GM19397 (cell line): ENCODE measurements at regions not wholly inside any gene's neighbourhood (a gene's known extent, or its start where the extent isn't known, plus 50 kb on each side); places are given as distances from the start of the nearest gene placed in this dataset.

Experiments used
- ATAC-seq: cut with Tn5 transposase; IDR thresholded peaks from one replicate; pipeline ENCODE4 v1.9.1; 2021; ENCODE audit warnings: mild to moderate bottlenecking, moderate library complexity; ENCODE audit not compliant: unreplicated experiment

GRCh38 chr12:78403681-78404080 lies 460.9 kb upstream of the SYT1 start:
- no peak for ATAC-seq

- ATAC-seq: no peak
These were observed 458.4 kb upstream of the SYT1 start for GRCh38 chr12:78406213-78406612.

GRCh38 chr12:78406828-78407227 lies 457.7 kb upstream of the SYT1 start:
- peak; percentile 81 for ATAC-seq

- ATAC-seq: no peak
These were observed 456.9 kb upstream of the SYT1 start for GRCh38 chr12:78407722-78408121.

- ATAC-seq: no peak
These were observed 450.5 kb upstream of the SYT1 start for GRCh38 chr12:78414071-78414470.

GRCh38 chr12:78418919-78419318 lies 445.7 kb upstream of the SYT1 start:
- ATAC-seq: no peak

GRCh38 chr12:78419513-78419912 lies 445.1 kb upstream of the SYT1 start:
- ATAC-seq: no peak

- no peak for ATAC-seq
These were observed 443.6 kb upstream of the SYT1 start for GRCh38 chr12:78420991-78421390.

- no peak for ATAC-seq
These were observed 434.0 kb upstream of the SYT1 start for GRCh38 chr12:78430551-78430950.

GRCh38 chr12:78431931-78432330 lies 432.6 kb upstream of the SYT1 start:
- ATAC-seq: no peak

GRCh38 chr12:78439666-78440065 lies 424.9 kb upstream of the SYT1 start:
- ATAC-seq: no peak

- no peak for ATAC-seq
These were observed 422.7 kb upstream of the SYT1 start for GRCh38 chr12:78441737-78442453.

- ATAC-seq: no peak
These were observed 422.1 kb upstream of the SYT1 start for GRCh38 chr12:78442454-78442801.

- no peak for ATAC-seq
These were observed 418.0 kb upstream of the SYT1 start for GRCh38 chr12:78446555-78446954.

GRCh38 chr12:78447373-78447772 lies 417.2 kb upstream of the SYT1 start:
- ATAC-seq: no peak

GRCh38 chr12:78448692-78449091 lies 415.9 kb upstream of the SYT1 start:
- ATAC-seq: no peak

GRCh38 chr12:78455991-78456390 lies 408.6 kb upstream of the SYT1 start:
- no peak for ATAC-seq

- peak; percentile 95 for ATAC-seq
These were observed 406.6 kb upstream of the SYT1 start for GRCh38 chr12:78457938-78458337.

- ATAC-seq: peak; percentile 55
These were observed 394.0 kb upstream of the SYT1 start for GRCh38 chr12:78470354-78471195.

GRCh38 chr12:78473136-78473535 lies 391.4 kb upstream of the SYT1 start:
- no peak for ATAC-seq

GRCh38 chr12:78473561-78473960 lies 391.0 kb upstream of the SYT1 start:
- ATAC-seq: no peak

GRCh38 chr12:78483767-78484315 lies 380.7 kb upstream of the SYT1 start:
- ATAC-seq: no peak
